Tibial nerve (tissue), 3 donors: ENCODE measurements at regions not wholly inside any gene's neighbourhood (a gene's known extent, or its start where the extent isn't known, plus 50 kb on each side); places are given as distances from the start of the nearest gene placed in this dataset.

ENCODE experiments used
- CTCF ChIP-seq, 5 experiments: fragments of 200-600 bp in 3 of 5; fragments of 450-650 bp in 2 of 5; sonication (generic) in 3 of 5; IDR thresholded peaks; one replicate each; pipeline ENCODE4 v1.5.1; 2016 to 2019; ENCODE audit warnings: antibody characterized with exemption in 5 of 5, mild to moderate bottlenecking in 3 of 5, moderate library complexity in 2 of 5
- POLR2A ChIP-seq, 2 donors: fragments of 450-650 bp; IDR thresholded peaks; one replicate each; pipeline ENCODE4 v1.6.1; 2017; ENCODE audit warnings: antibody characterized with exemption in 2 of 2, mild to moderate bottlenecking in 2 of 2, moderate library complexity in 2 of 2

DNA sequence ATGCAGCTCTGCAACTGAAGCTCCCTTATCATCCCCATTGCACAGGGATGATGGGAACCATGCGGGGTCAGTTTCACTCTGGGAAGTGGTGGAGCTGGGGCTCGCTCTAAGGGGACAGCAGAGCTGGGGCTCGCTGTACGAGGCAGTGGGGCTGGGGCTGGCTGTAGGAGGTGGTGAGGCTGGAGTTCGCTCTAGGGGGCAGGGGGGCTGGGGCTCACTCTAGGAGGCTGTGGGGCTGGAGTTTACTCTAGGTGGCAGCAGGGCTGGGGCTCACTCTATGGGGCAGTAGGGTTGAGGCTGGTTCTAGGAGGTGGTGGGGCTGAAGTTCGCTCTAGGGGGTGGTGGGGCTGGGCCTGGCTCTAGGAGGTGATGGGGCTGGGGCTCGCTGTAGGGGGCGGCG lies 99.1 kb downstream of the UQCRFS1 start:
- no peak for TF ChIP-seq CTCF (IDR thresholded peaks at IDR 0.05)
- TF ChIP-seq POLR2A (IDR thresholded peaks at IDR 0.05): no peak
